ENCODE measurements at regions not wholly inside any gene's neighbourhood (a gene's known extent, or its start where the extent isn't known, plus 50 kb on each side); places are given as distances from the start of the nearest gene placed in this dataset.

DNA sequence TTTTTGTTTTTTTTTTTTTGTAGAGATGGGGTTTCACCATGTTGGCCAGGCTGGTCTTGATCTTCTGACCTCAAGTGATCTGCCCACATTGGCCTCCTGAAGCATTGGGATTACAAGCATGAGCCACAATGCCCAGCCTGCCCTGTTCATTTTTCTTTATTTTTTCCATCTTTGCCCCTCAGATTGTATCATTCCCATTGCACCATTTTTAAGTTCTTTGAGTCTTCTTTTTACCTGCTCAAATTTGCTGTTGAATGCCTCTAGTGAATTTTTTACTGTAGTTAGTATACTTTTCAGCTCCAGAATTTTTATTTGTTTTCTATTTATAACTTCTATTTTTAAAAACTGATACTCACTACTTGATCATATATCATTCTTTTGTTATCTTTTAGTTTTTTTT is 101.4 kb upstream of the SLC4A10 start:
- no peak for DNase-seq (ENCODE audit: low read depth)
- no peak for TF ChIP-seq CTCF (conservative IDR thresholded peaks at IDR 0.05; ENCODE audit: low read length)
- no peak overlapping the region for H3K4me3 ChIP-seq (ENCODE audit: low read length)

DNA sequence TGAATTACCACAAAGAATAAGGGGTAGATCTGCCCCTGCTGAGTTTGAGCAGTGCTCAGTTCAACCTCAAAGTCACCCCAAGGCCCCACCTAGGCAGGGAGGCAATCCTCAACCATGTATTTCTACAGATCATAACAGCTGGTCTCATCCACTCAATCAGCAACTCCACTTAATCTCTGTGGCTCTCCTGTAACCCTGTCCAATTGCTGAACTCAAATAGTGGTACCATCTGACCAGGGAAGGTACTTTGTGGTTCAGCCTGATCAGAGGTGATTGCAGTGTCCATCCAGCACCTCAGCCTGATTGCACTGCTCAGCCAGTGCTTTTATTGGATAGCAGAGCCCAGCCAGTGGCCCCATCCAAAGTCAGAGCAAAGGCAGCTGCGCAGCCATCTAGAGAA is 91.0 kb upstream of the SLC4A10 start:
- no peak for DNase-seq (ENCODE audit: low read depth)
- no peak for TF ChIP-seq CTCF (conservative IDR thresholded peaks at IDR 0.05; ENCODE audit: low read length)
- H3K4me3 ChIP-seq (ENCODE audit: low read length): no peak overlapping the region

DNA sequence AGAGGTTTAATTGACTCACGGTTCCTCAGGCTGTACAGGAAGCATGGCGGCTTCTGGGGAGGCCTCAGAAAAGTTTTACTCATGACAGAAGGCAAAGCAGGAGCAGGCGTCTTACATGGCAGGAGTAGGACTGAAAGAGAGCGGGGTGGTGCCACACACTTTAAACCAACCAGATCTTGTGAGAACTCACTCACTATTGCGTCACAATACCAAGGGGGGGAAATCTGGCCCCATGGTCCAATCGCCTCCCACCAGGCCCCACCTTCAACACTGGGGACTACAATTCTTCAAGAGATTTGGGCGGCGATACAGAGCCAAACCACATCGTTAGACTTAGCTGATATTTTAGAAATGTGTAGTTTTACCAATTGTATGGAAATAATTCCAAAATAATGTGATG is 77.6 kb upstream of the SLC4A10 start:
- TF ChIP-seq CTCF (conservative IDR thresholded peaks at IDR 0.05; ENCODE audit: low read length): no peak
- H3K4me3 ChIP-seq (ENCODE audit: low read length): no peak overlapping the region
- no peak for DNase-seq (ENCODE audit: low read depth)

GRCh38 chr2:161547130-161547529 is 77.1 kb upstream of the SLC4A10 start:
- no peak for TF ChIP-seq CTCF (conservative IDR thresholded peaks at IDR 0.05; ENCODE audit: low read length)
- no peak for DNase-seq (ENCODE audit: low read depth)
- no peak overlapping the region for H3K4me3 ChIP-seq (ENCODE audit: low read length)

- DNase-seq (ENCODE audit: low read depth): peak; percentile 7
- H3K4me3 ChIP-seq (ENCODE audit: low read length): no peak overlapping the region
- no peak for TF ChIP-seq CTCF (conservative IDR thresholded peaks at IDR 0.05; ENCODE audit: low read length)
These were observed 72.2 kb upstream of the SLC4A10 start for GRCh38 chr2:161552015-161552414.

GRCh38 chr2:161555826-161556225 is 68.4 kb upstream of the SLC4A10 start:
- no peak overlapping the region for H3K4me3 ChIP-seq (ENCODE audit: low read length)
- DNase-seq (ENCODE audit: low read depth): no peak
- TF ChIP-seq CTCF (conservative IDR thresholded peaks at IDR 0.05; ENCODE audit: low read length): no peak

DNA sequence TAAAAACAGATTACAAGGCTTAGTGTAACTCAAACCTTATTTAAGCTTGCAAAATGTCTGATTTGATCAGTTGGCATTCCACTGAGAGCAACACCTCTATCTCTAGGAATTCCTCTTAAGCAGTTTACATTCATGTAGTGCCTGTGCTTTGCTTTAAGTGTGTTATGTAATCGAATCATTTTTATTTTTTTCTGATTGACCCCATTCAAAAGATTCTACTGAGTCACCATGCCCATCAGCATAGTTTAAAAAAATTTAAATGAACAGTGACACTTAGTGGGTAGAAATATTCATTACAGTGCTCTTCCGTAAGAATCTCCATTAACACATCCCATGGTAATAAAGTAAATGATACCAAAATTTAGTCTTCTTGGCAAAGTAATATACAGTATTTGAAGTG is 67.8 kb upstream of the SLC4A10 start:
- TF ChIP-seq CTCF (conservative IDR thresholded peaks at IDR 0.05; ENCODE audit: low read length): no peak; the same call in 1 of the 2 replicates
- DNase-seq (ENCODE audit: low read depth): no peak
- H3K4me3 ChIP-seq (ENCODE audit: low read length): no peak overlapping the region
